Body of pancreas (tissue), 4 donors: ENCODE measurements at regions not wholly inside any gene's neighbourhood (a gene's known extent, or its start where the extent isn't known, plus 50 kb on each side); places are given as distances from the start of the nearest gene placed in this dataset.

Experiments used
- CTCF ChIP-seq, 7 experiments: fragments of 450-650 bp in 4 of 7; fragments of 200-600 bp in 3 of 7; sonication (generic) in 3 of 7; IDR thresholded peaks; one replicate each; pipeline ENCODE4 v1.5.1; 2016 to 2019; ENCODE audit warnings: antibody characterized with exemption in 7 of 7
- POLR2A ChIP-seq, 3 donors: fragments of 450-650 bp; IDR thresholded peaks; one replicate each; pipeline ENCODE4 v1.6.1; 2016; ENCODE audit warnings: antibody characterized with exemption in 3 of 3, mild to moderate bottlenecking in 2 of 3

GRCh38 chr11:70703141-70704064, 305.1 kb downstream of the CTTN start:
- TF ChIP-seq CTCF (IDR thresholded peaks at IDR 0.05): no peak
- no peak for TF ChIP-seq POLR2A (IDR thresholded peaks at IDR 0.05)
